ENCODE measurements at regions not wholly inside any gene's neighbourhood (a gene's known extent, or its start where the extent isn't known, plus 50 kb on each side); places are given as distances from the start of the nearest gene placed in this dataset.

- H3K36me3 ChIP-seq (replicated peaks in 1 of 2; ENCODE audit: control insufficient read depth in 1 of 2, insufficient read depth in 2 of 2, low read length in 2 of 2), result no peaks in the 10 kb centered on the region
- no peak for DNase-seq
- no peak for TF ChIP-seq CTCF (IDR thresholded peaks at IDR 0.05)
- no peak overlapping the region for H3K4me3 Mint-ChIP-seq
- H2AFZ ChIP-seq (ENCODE audit: insufficient read depth, low read depth, low read length, poor library complexity, severe bottlenecking), result no peak overlapping the region
- H3K27ac Mint-ChIP-seq, result peak overlapping the region in 2 of 7 donors; percentile 18 to 59
- no peak overlapping the region for H3K9ac ChIP-seq (ENCODE audit: insufficient read depth, low read length, poor library complexity, severe bottlenecking)
- peaks cover 15% of the 10 kb centered on the region for H3K4me1 Mint-ChIP-seq
- WGBS (ENCODE audit: insufficient coverage), result 93% methylated on average over 23 of the region's 27 CpGs
- H3K36me3 Mint-ChIP-seq, result no peaks in the 10 kb centered on the region
- H3K4me2 ChIP-seq (replicated peaks; ENCODE audit: extremely low read depth, low read length, poor library complexity, severe bottlenecking), result no peak overlapping the region
- peaks cover 15 to 27% of the 10 kb centered on the region in 2 donors for H3K9me3 ChIP-seq (replicated peaks in 1 of 2; ENCODE audit: control insufficient read depth in 1 of 2, insufficient read depth in 1 of 2, low read length in 2 of 2)
- no peak overlapping the region for H3K4me3 ChIP-seq (replicated peaks in 1 of 3; ENCODE audit: low read depth in 2 of 3, low read length in 3 of 3)
- peaks cover 2 to 6% (median 5%) of the 10 kb centered on the region in 3 donors for H3K27me3 Mint-ChIP-seq (ENCODE audit: low read depth in 3 of 3)
- H3K4me1 ChIP-seq (ENCODE audit: control insufficient read depth in 1 of 2, insufficient read depth in 2 of 2, low read length in 2 of 2), result peaks cover 5 to 13% of the 10 kb centered on the region in 2 donors
- no peaks in the 10 kb centered on the region for H3K27me3 ChIP-seq (ENCODE audit: control insufficient read depth in 2 of 2, insufficient read depth in 2 of 2, low read length in 2 of 2)
- H4K20me1 ChIP-seq (ENCODE audit: insufficient read depth, low read length), result no peaks in the 10 kb centered on the region
- intact Hi-C loops (cut with micrococcal nuclease), result no loop called here
- no peaks in the 10 kb centered on the region for H3K79me2 ChIP-seq (ENCODE audit: insufficient read depth, low read length)
- no peak overlapping the region for H3K27ac ChIP-seq (ENCODE audit: low read depth in 1 of 2, low read length in 2 of 2)
- H3K9me3 Mint-ChIP-seq, result peaks cover 10 to 53% (median 22%) of the 10 kb centered on the region in 7 donors
Measured at GRCh38 chr6:170163405-170164170, 127.3 kb downstream of the DLL1 start.

- Mint-ChIP-seq H3K9me3 (peaks cover 5 to 46% (median 15%) of the 10 kb centered on the region in 7 donors), H3K27me3 (ENCODE audit: low read depth in 3 of 3) (peaks cover 2 to 6% (median 5%) of the 10 kb centered on the region in 3 donors), H3K27ac (peak overlapping the region in 3 of 7 donors; percentile 22 to 60 (median 59)), H3K36me3 (no peaks in the 10 kb centered on the region), H3K4me3 (peak overlapping the region; percentile 48 to 73), H3K4me1 (peaks cover 15% of the 10 kb centered on the region)
- DNase-seq, result peak in 2 of 3 donors; percentile 19 to 24
- H3K36me3 ChIP-seq (replicated peaks in 1 of 2; ENCODE audit: control insufficient read depth in 1 of 2, insufficient read depth in 2 of 2, low read length in 2 of 2), result no peaks in the 10 kb centered on the region
- H3K4me1 ChIP-seq (ENCODE audit: control insufficient read depth in 1 of 2, insufficient read depth in 2 of 2, low read length in 2 of 2), result peaks cover 5 to 13% of the 10 kb centered on the region in 2 donors
- H3K4me2 ChIP-seq (replicated peaks; ENCODE audit: extremely low read depth, low read length, poor library complexity, severe bottlenecking), result peak overlapping the region; percentile 14
- intact Hi-C loops (cut with micrococcal nuclease), result no loop called here
- H3K9me3 ChIP-seq (replicated peaks in 1 of 2; ENCODE audit: control insufficient read depth in 1 of 2, insufficient read depth in 1 of 2, low read length in 2 of 2), result peaks cover 8 to 20% of the 10 kb centered on the region in 2 donors
- no peak for TF ChIP-seq CTCF (IDR thresholded peaks at IDR 0.05)
- H4K20me1 ChIP-seq (ENCODE audit: insufficient read depth, low read length), result no peaks in the 10 kb centered on the region
- no peak overlapping the region for H2AFZ ChIP-seq (ENCODE audit: insufficient read depth, low read depth, low read length, poor library complexity, severe bottlenecking)
- no peak overlapping the region for H3K9ac ChIP-seq (ENCODE audit: insufficient read depth, low read length, poor library complexity, severe bottlenecking)
- no peaks in the 10 kb centered on the region for H3K27me3 ChIP-seq (ENCODE audit: control insufficient read depth in 2 of 2, insufficient read depth in 2 of 2, low read length in 2 of 2)
- WGBS (ENCODE audit: insufficient coverage), result no CpG with 5 or more reads among the region's 19 CpGs
- H3K4me3 ChIP-seq (replicated peaks in 1 of 3; ENCODE audit: low read depth in 2 of 3, low read length in 3 of 3), result peak overlapping the region in 1 of 3 experiments; percentile 2
- no peaks in the 10 kb centered on the region for H3K79me2 ChIP-seq (ENCODE audit: insufficient read depth, low read length)
- no peak overlapping the region for H3K27ac ChIP-seq (ENCODE audit: low read depth in 1 of 2, low read length in 2 of 2)
Measured at GRCh38 chr6:170162775-170163404, 128.0 kb downstream of the DLL1 start.

Data from CD14-positive monocyte (primary cell).